NCI-H2171 (cell line): ENCODE measurements at regions not wholly inside any gene's neighbourhood (a gene's known extent, or its start where the extent isn't known, plus 50 kb on each side); places are given as distances from the start of the nearest gene placed in this dataset.

Experiments
- DNase-seq: peaks from one replicate; lab custom pipeline; 2025; lab: John Stamatoyannopoulos, UW

DNA sequence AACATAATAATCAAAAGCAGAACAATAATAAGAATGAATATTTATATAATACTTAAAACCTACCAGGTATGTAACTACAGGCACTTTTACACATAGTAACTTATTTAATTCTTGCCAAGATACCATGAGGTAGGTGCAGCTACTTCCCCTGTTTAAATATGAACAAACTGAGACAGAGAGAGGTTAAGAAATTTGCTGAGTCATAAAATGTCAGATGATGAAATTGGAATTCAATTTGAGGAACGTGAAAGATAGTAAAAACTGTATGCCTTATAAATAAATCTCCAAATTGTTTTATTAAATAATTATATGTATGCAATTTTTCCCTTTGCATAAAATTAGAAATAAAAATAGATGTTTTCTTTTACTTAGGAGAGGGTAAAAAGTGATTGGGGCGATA is 1103.3 kb upstream of the NRXN1 start:
- no peak for DNase-seq

DNA sequence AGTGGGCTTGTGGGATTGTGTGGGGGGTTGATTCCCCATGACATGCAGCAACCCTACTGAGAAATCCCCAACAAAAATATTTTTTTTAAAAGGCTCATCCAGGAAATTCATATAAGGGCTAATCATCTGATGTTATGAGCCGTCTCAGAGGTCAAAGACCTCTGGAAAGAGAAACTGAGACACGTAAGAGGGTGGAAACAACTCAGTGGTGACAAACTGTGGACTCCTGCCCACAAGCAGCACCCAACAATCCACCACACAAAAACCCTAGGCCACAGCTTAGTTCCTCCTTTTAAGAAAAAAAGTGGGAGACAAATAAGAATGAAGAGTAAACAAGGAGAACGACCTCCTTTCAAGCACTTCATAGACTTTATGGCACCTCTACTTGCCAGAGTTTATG is 1096.1 kb upstream of the NRXN1 start:
- DNase-seq: no peak

DNA sequence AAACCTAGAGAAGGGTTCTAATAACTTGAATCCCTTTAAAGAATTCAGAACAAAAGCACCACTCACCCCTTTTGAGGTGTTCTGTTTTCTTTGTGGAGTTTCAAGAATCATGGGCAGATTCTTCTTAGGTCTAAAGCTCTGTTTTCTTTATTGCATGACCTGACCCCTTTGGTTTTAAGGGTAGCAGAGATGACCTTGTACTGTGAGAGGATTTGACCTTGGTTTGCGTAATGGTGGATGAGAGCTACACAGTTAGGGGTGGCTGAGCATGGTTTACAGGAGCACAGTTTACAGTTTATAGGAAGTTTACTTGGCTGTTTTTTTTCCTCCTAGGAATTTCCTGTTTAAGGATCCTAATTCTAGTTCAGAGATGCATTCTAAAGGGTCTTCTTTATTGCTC is 1095.6 kb upstream of the NRXN1 start:
- DNase-seq: no peak

DNA sequence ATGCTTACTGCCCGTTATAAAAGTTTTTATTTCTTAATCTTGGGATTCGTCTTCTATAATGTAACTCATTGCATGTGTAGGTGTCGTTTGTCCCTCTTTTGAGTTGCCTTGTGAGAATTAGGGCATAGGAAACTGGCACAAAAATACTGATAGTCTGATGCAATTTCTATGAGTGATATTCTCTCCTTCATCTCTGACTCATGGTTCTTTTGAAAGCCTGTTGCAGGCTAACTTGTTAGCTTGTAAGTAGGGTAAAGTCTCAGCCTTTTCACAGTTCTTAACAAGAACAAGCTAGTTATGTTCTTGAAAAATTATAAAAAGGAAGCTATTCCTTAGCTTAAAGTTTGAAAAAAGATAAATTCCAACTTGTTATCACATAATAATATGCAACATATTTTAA is 1085.4 kb upstream of the NRXN1 start:
- no peak for DNase-seq

DNA sequence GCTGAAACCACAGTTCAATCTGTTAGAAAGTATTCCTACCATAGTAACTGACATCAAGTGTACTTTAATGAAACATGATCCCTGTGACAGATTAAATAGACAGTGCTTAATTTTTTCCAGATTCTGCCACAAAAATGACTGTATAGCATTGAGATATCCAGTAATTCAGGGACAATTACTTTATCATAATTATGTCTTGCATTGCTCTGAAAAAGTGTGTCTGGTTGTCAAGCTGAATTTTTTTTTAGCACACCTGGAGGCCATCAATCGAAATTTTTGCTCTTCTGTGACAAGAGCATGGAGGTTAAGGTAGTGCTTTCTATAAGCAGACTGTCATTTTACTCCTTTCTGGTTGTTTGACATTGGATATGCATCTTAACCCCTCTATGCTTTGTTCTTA is 1083.8 kb upstream of the NRXN1 start:
- peak; percentile 59 for DNase-seq

DNA sequence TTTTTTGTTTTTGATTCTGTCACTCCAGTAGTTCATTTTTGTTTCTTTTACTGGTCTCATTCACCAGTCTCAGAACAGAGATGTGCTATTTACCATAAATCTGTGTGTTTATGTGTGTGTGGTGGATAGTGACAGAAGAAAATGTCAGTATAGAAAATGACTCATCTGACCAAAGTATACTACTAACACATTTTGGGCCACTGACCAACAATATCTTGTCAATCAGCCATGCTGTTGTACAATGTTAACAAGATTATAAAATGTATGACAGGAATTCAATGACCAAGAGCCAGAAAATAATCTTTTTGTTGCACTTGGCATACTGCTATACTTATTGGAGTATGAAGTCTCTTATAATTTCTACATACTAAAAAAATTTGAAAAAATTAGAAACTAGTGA is 1081.4 kb upstream of the NRXN1 start:
- no peak for DNase-seq

DNA sequence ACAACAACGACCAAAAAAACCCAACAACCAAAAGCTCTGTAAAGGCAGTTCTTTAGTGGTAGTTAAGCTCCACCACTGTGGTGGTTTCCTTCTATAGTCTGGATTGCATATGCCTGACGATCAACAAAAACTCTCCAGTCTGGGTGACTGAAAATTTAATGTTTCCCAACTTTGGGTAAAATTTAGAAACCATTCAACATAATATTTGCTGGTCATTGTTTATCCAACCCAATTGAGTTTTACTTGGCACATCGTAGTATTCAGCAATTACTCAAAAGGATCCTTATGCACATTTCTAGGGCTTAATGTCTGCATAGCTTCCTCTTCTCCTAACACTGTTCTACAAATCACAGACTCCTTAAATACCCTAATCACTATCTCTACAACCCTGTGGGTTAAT is 1080.2 kb upstream of the NRXN1 start:
- DNase-seq: no peak

DNA sequence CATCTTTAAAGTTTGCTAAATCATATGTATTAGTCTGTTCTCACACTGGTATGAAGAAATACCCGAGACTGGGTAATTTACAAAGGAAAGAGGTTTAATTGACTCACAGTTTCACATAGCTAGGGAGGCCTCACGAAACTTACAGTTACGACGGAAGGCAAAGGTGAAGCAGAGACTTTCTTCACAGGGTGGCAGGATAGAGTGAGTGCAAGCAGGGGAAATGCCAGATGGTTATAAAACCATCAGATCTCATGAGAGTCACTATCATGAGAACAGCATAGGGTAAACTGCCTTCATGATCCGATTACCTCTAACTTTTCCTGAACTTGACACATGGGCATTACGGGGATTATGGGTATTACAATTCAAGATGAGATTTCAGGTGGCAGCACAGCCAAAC is 1075.2 kb upstream of the NRXN1 start:
- DNase-seq: peak; percentile 54

DNA sequence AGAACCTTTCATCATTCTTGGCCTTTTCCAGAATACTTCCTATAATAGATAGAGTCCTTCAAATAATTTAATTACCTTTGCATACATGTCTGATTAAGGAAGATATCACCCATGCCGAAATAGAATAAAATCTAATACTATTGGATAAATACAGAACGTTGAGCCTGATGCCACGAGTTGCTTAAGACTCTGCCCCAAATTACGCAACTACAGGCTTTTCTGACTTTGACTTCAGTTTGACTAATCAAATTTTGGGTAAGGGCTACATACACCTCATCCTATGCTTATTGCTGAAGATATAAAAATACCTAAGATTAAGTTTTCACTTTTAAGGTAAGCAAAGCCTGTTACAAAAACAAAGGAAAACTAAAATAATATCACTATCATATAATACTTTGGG is 1065.1 kb upstream of the NRXN1 start:
- DNase-seq: no peak

DNA sequence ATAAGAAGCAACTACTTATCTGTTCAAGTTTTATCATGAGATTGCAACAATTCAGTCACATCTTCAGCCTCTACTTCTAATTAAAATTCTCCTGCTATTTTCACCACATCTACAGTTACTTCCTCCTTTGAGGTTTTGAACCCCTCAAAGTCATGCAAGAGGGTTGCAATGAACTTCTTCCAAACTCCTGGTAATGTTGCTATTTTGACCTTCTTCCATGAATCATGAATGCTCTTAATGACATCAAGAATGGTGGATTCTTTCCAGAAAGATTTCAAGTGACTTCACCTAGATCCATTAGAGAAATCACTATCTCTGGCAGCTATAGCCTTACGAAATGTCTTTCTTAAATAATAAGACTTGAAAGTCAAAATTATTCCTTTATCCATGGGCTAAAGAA is 1052.8 kb upstream of the NRXN1 start:
- DNase-seq: no peak

DNA sequence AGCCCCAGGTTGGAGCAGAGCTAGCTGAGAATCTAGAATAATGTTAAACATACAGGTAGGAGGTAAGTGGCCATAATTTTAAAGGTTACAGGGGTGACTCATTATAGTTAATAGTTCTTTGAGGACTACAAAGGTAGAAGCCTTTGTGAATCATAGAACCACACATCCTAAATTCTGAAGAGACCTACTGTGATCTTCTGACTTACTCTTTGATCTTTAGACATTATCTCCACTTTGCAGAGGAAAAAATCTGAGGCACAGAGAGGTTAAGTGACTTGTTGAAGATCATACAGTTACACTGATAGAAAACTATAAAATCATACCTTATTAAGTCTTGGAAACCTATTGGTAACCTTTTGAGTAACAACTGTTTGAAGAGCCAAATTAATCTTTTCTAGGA is 1051.3 kb upstream of the NRXN1 start:
- DNase-seq: no peak

DNA sequence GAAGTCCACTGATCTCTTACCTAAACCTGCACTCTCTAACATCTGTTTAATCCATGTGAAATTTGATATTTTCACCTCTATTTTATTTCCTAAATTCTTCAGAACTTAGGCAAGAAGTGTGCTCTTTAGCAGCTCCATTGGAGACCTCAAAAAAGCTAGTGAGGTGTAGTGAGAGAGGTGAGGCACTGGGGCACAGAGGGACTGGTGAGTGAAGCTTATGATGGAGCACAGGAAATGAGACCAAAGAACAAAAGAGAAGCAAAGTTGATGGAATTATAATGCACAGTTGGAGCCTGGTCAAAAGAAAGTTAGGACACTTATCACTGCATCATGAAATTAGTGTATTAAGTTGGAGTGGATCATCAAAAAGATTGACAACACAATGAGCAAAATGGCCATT is 1050.7 kb upstream of the NRXN1 start:
- DNase-seq: no peak

DNA sequence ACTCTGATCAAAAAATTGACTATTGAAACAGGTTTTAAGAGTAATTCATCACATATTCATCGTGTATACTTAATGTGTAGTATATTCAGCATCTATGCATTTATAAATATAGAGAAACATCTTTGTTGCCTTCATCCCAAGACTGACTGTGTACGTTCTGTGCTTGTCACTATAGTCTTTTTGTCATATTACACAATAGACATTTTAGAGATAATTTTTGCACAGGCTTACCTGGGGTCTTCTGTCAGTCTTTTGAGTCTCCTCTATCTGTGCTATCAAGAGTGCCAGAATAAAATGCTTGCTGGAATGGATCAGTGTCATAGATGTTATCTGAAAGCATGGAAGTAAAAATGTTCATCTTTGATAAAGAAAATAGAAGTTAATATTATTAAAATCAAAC is 1047.7 kb upstream of the NRXN1 start:
- no peak for DNase-seq

DNA sequence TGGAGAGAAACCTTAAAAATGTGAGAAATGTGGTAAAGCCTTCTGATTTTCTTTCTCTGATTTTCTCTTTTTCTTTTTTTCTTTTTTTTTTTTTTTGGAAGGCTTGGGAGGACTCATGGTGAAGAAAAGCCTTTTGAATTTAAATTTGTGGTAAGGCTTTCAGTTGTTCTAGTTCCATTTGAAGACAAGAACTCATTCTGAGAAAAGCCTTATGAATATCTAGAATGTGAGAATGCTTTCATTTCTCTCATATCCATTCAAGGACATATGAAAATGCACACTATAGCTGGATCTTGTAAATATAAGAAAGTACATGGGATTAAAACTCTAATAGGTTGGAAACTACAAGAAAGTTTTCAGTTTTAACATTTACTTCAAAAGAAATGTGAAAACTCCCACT is 1045.2 kb upstream of the NRXN1 start:
- no peak for DNase-seq

DNA sequence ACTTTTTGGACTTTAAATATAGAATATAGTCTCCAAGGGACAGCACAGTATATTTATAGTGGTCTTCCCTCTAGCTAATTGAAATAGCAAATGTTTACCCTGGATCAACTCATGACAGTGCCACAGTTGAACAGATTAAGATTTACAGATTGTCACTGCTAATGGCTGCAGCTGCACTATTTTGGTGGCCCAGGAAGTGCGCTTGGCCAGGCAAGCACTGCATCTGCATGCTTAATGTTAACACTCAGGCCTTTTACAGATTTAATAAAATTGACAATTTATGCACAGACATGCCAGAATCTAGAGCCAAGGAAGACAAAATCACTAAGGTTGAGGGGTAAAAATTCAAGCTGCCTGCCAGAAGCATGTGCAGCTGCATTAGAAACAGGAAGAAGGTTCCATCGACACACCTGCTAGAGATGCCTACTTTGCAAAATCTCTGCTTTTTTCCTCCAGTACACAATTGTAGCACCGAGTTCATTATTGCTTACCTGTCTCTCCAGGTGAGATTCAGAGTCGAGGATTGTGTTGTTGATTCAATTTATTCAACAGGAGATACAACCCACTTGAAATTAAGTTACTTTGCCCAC is 1042.3 kb upstream of the NRXN1 start:
- no peak for DNase-seq

DNA sequence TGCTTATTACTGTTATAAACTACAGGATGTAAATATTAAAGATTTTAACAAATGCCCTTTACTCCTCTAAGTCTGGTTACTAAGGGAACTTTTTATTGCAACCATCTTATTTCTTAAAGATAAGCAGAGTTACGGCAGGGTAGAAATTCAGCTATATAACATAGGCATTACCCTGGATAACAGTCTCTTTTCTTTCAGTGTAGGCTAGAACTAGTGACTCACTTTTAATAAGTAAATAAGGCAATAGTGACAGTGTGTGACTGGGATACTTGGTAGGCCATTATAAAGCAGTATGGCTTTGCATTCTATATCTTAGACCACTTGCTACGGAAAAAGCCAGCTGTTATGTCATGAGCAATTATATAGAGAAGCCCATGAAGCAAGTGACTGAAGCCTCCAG is 1041.0 kb upstream of the NRXN1 start:
- no peak for DNase-seq

DNA sequence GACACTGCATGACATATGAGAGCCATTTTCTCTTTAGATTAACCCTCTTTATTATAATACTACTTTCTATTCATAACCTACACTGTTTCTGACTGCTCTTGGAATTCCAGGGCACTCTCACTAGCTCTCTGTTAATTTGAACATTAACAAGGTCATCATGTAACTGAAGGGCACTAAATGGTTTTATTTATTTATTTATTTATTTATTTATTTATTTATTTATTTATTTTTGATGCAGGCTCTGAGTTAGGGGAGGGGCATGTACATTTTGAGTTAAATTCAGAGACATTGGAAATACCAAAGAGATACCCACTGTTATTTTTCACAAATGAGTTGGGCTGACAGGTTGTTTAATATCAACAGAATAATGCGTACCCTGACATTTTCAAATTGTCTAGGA is 1038.7 kb upstream of the NRXN1 start:
- no peak for DNase-seq

DNA sequence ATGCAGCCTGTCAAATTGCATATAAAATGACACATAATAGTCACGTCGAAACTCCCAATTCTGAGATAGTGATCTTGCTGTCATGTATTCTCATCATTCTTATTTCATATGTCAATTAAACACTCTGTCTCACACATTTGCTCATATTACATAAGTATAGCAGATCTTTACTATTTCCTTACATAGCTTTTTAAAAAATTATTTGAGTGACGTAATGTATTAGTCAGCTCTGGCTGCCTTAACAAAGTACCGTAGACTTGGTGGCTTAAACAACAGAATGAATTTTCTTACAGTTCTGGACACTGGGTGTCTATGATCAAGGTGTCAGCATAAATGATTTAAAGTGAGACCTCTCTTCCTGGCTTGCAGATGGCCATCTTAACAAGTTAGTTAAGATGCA is 1032.3 kb upstream of the NRXN1 start:
- no peak for DNase-seq

DNA sequence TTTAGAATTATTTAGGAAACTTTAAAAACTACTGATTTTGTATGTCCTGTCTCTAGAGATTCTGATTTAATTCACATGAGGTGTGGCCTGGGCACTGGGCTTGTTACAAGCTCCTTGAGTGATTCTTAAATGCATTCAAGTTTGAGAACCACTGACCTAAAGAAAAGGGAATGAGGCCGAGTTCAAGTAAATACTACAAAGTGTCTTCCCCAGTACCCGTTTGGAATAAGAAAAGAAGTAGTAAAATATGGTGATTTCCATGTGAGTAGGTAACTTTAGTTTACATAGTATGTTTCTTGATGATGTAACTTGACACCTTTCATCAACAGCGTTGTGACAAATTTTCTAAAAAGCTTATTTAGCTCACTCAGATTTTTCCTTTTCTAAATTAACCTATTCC is 1022.9 kb upstream of the NRXN1 start:
- no peak for DNase-seq

DNA sequence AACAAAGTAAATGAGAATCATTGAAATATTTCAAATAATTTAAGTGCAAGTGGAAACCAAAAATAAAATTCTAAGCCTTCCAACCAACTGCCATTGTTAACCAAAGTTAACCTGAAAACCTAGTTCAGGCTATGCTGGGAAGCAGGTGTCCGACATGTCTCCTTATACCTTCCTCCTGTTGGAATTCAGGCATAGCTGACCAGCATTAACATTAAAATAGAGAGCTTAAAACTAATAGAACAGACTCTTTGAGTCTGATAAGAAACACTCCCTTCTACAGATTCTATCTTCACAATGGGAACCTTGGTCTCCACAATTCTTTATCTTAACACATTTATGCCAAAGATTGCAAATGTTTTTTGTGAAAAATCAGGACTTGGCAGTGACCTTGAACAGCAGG is 1004.9 kb upstream of the NRXN1 start:
- no peak for DNase-seq

DNA sequence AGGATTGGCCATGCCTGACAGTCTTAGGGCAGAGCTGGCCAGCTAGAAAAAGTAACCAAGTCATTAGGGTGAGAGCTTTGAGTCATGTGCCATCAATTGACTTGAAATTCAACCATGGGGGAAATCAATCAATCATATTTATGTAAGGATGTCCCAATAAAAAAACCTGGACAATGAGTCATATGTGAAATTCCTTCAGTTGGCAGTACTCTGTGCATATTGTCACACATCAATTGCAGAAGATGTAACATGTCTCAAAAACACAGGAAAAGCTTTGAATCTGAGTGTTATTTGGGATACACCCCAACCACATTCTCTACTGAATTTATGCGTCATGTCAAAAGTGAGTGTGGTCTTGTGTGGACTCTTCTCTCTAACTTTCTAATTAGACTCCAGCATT is 1004.1 kb upstream of the NRXN1 start:
- no peak for DNase-seq

DNA sequence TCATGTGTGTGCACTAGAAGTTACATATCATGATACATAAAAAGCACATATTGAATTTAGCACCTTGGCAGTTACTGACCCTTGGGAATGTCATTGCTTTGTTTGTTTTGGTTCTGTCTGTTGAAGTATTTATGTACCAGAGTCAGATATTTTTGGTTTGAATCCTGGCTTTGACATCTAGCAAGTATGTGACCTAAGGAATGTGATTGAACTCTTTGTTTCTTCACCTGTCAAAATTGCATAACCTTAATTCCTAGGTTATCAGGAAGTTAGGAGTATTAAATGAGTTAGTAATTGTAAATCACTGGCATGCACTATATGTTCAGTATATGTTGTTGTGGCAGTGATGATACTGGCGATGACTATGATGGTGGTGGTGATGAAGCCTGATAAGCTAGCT is 1003.5 kb upstream of the NRXN1 start:
- no peak for DNase-seq

DNA sequence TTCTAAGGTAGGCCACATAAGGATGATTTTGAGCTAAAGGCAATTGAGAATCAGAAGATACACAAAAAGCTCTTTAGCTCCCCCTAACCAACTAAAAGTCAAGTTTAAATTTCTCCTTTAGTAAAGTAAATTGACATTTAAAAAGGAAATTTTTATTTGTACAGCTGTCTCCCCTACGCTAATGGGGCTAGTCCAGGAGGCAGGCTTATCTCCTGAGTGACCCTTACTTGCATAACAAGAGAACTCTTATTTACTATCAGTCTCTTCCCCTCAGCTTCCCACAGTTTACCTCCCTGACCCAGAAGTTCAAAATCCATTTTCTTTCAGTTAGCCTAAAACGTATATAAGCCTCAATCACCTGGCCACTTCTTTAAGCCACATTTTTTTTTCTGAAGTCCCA is 1002.8 kb upstream of the NRXN1 start:
- no peak for DNase-seq

DNA sequence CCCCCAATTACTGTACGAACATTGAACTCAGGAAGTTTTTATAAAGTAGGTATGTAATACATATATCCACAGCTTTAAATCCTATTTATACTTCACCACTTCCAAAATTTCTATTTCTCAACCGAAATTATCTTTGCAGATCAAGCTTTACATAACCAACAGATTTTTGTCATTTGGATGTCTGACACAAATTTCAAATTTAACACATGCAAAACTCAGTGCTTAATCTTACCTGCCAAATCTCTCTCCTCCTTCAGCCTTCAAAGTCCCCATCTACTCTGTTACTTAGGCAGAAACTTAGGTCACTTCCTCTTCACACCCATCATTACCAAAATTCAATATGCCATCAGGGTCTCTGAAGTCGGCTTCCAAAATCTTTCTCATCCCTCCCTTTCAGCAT is 990.1 kb upstream of the NRXN1 start:
- no peak for DNase-seq

DNA sequence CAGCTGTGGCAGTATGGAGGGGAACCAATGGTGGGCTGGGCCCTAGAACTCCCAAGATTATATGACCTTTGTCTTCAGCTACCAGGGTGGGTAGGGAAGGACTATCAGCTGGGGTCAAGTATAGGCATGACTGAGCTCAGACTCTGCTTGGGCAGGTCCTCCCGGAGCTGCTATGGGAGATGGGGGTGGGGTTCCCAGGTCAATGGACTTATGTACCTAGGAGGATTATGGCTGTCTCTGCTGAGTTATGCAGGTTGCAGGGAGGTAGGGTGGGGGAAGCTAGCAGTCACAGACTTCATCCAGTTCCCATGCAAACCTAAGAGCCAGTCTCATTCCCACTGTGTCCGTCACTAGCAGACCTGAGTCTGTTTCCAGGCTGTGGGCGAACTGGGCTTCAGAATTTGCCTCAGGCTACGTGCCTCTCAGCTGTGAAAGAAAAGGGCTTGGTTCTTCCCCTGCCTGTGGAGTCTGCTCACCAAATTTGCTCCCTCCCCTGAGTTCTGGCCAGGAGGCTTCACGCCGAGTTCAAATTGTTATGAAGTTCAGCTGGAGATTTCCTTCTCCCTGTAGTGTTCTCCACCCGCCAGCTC is 985.8 kb upstream of the NRXN1 start:
- no peak for DNase-seq
